ENCODE measurements at regions not wholly inside any gene's neighbourhood (a gene's known extent, or its start where the extent isn't known, plus 50 kb on each side); places are given as distances from the start of the nearest gene placed in this dataset.
"Not testable (repeated sequence)": the region's sequence is repeated elsewhere in the genome, so short reads cannot be mapped to it uniquely, and the experiment has no call there.

GRCh38 chr16:86884390-86884650 lies 306.0 kb downstream of the FOXL1 start:
- TF ChIP-seq, protein P1, sequence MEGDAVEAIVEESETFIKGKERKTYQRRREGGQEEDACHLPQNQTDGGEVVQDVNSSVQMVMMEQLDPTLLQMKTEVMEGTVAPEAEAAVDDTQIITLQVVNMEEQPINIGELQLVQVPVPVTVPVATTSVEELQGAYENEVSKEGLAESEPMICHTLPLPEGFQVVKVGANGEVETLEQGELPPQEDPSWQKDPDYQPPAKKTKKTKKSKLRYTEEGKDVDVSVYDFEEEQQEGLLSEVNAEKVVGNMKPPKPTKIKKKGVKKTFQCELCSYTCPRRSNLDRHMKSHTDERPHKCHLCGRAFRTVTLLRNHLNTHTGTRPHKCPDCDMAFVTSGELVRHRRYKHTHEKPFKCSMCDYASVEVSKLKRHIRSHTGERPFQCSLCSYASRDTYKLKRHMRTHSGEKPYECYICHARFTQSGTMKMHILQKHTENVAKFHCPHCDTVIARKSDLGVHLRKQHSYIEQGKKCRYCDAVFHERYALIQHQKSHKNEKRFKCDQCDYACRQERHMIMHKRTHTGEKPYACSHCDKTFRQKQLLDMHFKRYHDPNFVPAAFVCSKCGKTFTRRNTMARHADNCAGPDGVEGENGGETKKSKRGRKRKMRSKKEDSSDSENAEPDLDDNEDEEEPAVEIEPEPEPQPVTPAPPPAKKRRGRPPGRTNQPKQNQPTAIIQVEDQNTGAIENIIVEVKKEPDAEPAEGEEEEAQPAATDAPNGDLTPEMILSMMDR (IDR thresholded peaks at IDR 0.05) = no peak
- Histone ChIP-seq H3K4me1 (ENCODE audit: control insufficient read depth in 1 of 2, insufficient read depth in 1 of 2, low read depth in 1 of 2, low read length in 1 of 2) (no peaks in the 10 kb centered on the region), H3K27ac (no peak overlapping the region), H3K36me3 (no peaks in the 10 kb centered on the region), H3K9me3 (no peaks in the 10 kb centered on the region), H3K4me3 (ENCODE audit: low read depth in 1 of 2, low read length in 1 of 2) (no peak overlapping the region), H3K27me3 (peaks cover 51% of the 10 kb centered on the region)

GRCh38 chr16:86885139-86885538 lies 306.8 kb downstream of the FOXL1 start:
- TF ChIP-seq, protein P1 (IDR thresholded peaks at IDR 0.05) = no peak
- peaks cover 43% of the 10 kb centered on the region for H3K27me3 ChIP-seq
- H3K4me1 ChIP-seq (ENCODE audit: control insufficient read depth in 1 of 2, insufficient read depth in 1 of 2, low read depth in 1 of 2, low read length in 1 of 2) = no peaks in the 10 kb centered on the region
- no peak overlapping the region for H3K27ac ChIP-seq
- H3K9me3 ChIP-seq = no peaks in the 10 kb centered on the region
- no peak overlapping the region for H3K4me3 ChIP-seq (ENCODE audit: low read depth in 1 of 2, low read length in 1 of 2)
- H3K36me3 ChIP-seq = no peaks in the 10 kb centered on the region

- no peaks in the 10 kb centered on the region for H3K9me3 ChIP-seq
- H3K4me1 ChIP-seq (ENCODE audit: control insufficient read depth in 1 of 2, insufficient read depth in 1 of 2, low read depth in 1 of 2, low read length in 1 of 2) = no peaks in the 10 kb centered on the region
- H3K27ac ChIP-seq = no peak overlapping the region
- H3K27me3 ChIP-seq = peaks cover 28% of the 10 kb centered on the region
- H3K4me3 ChIP-seq (ENCODE audit: low read depth in 1 of 2, low read length in 1 of 2) = no peak overlapping the region
- H3K36me3 ChIP-seq = no peaks in the 10 kb centered on the region
- TF ChIP-seq, protein P1 (IDR thresholded peaks at IDR 0.05) = no peak
Observed at GRCh38 chr16:86886651-86887050, 308.3 kb downstream of the FOXL1 start.

DNA sequence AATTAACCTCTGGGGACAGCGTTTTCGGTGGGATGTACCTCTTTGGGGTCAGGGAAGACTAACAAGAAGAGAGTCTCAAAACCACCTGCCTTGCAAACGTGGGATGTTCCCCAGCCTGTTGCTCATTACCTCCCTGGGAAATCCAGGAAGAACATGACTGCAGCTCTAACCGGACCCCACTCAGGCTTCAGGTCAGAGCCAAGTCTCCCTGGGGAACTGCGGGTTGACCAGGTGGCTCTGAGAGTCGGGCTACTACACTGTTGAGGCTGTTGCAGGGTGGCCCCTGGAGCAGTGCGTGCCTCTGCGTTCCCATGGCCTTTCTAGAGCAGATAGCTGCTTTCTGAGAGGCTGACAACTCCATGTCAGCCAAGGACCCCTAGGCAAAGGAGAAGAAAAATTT lies 309.1 kb downstream of the FOXL1 start:
- H3K27me3 ChIP-seq = peaks cover 31% of the 10 kb centered on the region
- H3K27ac ChIP-seq = no peak overlapping the region
- H3K36me3 ChIP-seq = no peaks in the 10 kb centered on the region
- no peaks in the 10 kb centered on the region for H3K4me1 ChIP-seq (ENCODE audit: control insufficient read depth in 1 of 2, insufficient read depth in 1 of 2, low read depth in 1 of 2, low read length in 1 of 2)
- H3K9me3 ChIP-seq = no peaks in the 10 kb centered on the region
- TF ChIP-seq, protein P1 (IDR thresholded peaks at IDR 0.05) = no peak
- H3K4me3 ChIP-seq (ENCODE audit: low read depth in 1 of 2, low read length in 1 of 2) = no peak overlapping the region

DNA sequence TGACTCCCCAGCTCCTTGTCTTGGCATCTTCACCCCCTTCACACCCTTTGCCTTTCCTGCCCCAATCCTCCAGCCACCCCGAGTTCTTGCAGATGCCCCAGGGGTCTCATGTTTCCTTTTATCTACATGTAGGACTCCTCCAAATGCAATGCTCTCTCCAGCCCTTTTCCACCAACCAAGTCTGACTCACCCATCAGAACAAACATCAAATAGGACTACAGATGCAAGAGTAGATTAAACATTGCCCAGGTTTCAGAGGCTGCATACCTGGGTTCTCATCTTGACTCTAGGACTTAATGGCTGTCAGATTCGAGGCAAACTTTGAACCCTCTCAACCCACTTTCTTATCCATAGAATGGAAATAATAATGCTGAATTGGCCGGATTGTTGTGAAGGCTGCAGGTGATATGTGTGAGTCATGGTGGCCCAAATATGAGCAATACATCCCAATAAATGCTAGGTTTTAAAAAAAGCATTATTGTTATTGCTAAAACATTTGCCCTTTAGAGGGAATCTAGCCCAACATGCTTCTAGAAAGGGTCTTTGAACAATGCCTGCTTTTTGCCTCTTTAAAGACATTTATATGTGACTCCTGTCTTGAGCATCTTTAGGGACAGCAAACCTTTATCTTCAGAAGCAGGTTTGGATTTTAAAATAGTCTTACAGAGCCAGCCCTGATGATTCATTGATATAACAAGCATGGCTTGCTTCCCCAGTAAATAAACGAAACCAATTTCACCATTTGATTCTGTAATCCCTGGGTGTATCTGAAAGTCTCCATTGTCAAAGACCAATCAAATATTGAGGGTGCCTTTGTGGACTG lies 310.1 kb downstream of the FOXL1 start:
- TF ChIP-seq, protein P1 (IDR thresholded peaks at IDR 0.05) = no peak
- Histone ChIP-seq H3K27me3 (peaks cover 28% of the 10 kb centered on the region), H3K4me3 (ENCODE audit: low read depth in 1 of 2, low read length in 1 of 2) (no peak overlapping the region), H3K4me1 (ENCODE audit: control insufficient read depth in 1 of 2, insufficient read depth in 1 of 2, low read depth in 1 of 2, low read length in 1 of 2) (no peaks in the 10 kb centered on the region), H3K36me3 (no peaks in the 10 kb centered on the region), H3K9me3 (no peaks in the 10 kb centered on the region), H3K27ac (no peak overlapping the region)

GRCh38 chr16:86889054-86889366 lies 310.7 kb downstream of the FOXL1 start:
- not testable (repeated sequence) for H3K27ac ChIP-seq; H3K4me1 ChIP-seq (ENCODE audit: control insufficient read depth in 1 of 2, insufficient read depth in 1 of 2, low read depth in 1 of 2, low read length in 1 of 2); H3K4me3 ChIP-seq (ENCODE audit: low read depth in 1 of 2, low read length in 1 of 2); H3K9me3 ChIP-seq; H3K36me3 ChIP-seq
- H3K27me3 ChIP-seq = peaks cover 24% of the 10 kb centered on the region

All from neutrophil (primary cell).